ENCODE measurements at regions not wholly inside any gene's neighbourhood (a gene's known extent, or its start where the extent isn't known, plus 50 kb on each side); places are given as distances from the start of the nearest gene placed in this dataset.
"Not testable (repeated sequence)": the region's sequence is repeated elsewhere in the genome, so short reads cannot be mapped to it uniquely, and the experiment has no call there.

GRCh38 chr4:132770776-132771175, 378.3 kb upstream of the PCDH10 start:
- Mint-ChIP-seq H3K27me3 (ENCODE audit: low read depth in 3 of 3) (peaks cover 0 to under 1% (median 0%) of the 10 kb centered on the region in 3 donors), H3K36me3 (peaks cover 0 to 2% (median 0%) of the 10 kb centered on the region in 3 donors), H3K4me3 (no peak overlapping the region), H3K4me1 (no peaks in the 10 kb centered on the region), H3K9me3 (peaks cover 11 to 57% (median 19%) of the 10 kb centered on the region in 6 donors), H3K27ac (no peak overlapping the region)
- no peak for DNase-seq

GRCh38 chr4:132792310-132792709, 356.8 kb upstream of the PCDH10 start:
- no peaks in the 10 kb centered on the region for H3K27me3 Mint-ChIP-seq (ENCODE audit: low read depth in 3 of 3)
- no peak overlapping the region for H3K27ac Mint-ChIP-seq
- H3K4me3 Mint-ChIP-seq: no peak overlapping the region
- no peaks in the 10 kb centered on the region for H3K36me3 Mint-ChIP-seq
- H3K4me1 Mint-ChIP-seq: no peaks in the 10 kb centered on the region
- no peak for DNase-seq
- H3K9me3 Mint-ChIP-seq: peaks cover 4 to 36% (median 18%) of the 10 kb centered on the region in 6 donors

- H3K27ac Mint-ChIP-seq: no peak overlapping the region
- no peak for DNase-seq
- H3K4me3 Mint-ChIP-seq: no peak overlapping the region
- peaks cover 3 to 27% (median 12%) of the 10 kb centered on the region in 6 donors for H3K9me3 Mint-ChIP-seq
- H3K27me3 Mint-ChIP-seq (ENCODE audit: low read depth in 3 of 3): no peaks in the 10 kb centered on the region
- no peaks in the 10 kb centered on the region for H3K4me1 Mint-ChIP-seq
- no peaks in the 10 kb centered on the region for H3K36me3 Mint-ChIP-seq
These were observed 351.2 kb upstream of the PCDH10 start for GRCh38 chr4:132797856-132798255.

- Mint-ChIP-seq H3K4me1 (no peaks in the 10 kb centered on the region), H3K27ac (no peak overlapping the region), H3K36me3 (no peaks in the 10 kb centered on the region), H3K4me3 (no peak overlapping the region), H3K27me3 (ENCODE audit: low read depth in 3 of 3) (no peaks in the 10 kb centered on the region), H3K9me3 (peaks cover 5 to 18% (median 9%) of the 10 kb centered on the region in 6 donors)
- DNase-seq: no peak
These were observed 339.6 kb upstream of the PCDH10 start for GRCh38 chr4:132809298-132810032.

GRCh38 chr4:132813061-132813460, 336.0 kb upstream of the PCDH10 start:
- H3K27ac Mint-ChIP-seq; H3K27me3 Mint-ChIP-seq (ENCODE audit: low read depth in 3 of 3); H3K36me3 Mint-ChIP-seq; DNase-seq; H3K4me1 Mint-ChIP-seq; H3K4me3 Mint-ChIP-seq: not testable (repeated sequence)
- peaks cover 12 to 17% (median 14%) of the 10 kb centered on the region in 6 donors for H3K9me3 Mint-ChIP-seq

- H3K27me3 Mint-ChIP-seq (ENCODE audit: low read depth in 3 of 3): no peaks in the 10 kb centered on the region
- H3K27ac Mint-ChIP-seq: no peak overlapping the region
- peaks cover 6 to 32% (median 14%) of the 10 kb centered on the region in 6 donors for H3K9me3 Mint-ChIP-seq
- no peaks in the 10 kb centered on the region for H3K4me1 Mint-ChIP-seq
- DNase-seq: no peak
- H3K4me3 Mint-ChIP-seq: no peak overlapping the region
- H3K36me3 Mint-ChIP-seq: peaks cover 0 to 3% (median 0%) of the 10 kb centered on the region in 3 donors
These were observed 331.0 kb upstream of the PCDH10 start for GRCh38 chr4:132818091-132818490.

GRCh38 chr4:132823419-132823818, 325.7 kb upstream of the PCDH10 start:
- H3K4me1 Mint-ChIP-seq: no peaks in the 10 kb centered on the region
- H3K27me3 Mint-ChIP-seq (ENCODE audit: low read depth in 3 of 3): no peaks in the 10 kb centered on the region
- H3K4me3 Mint-ChIP-seq: no peak overlapping the region
- H3K9me3 Mint-ChIP-seq: peaks cover 2 to 54% (median 17%) of the 10 kb centered on the region in 6 donors
- H3K27ac Mint-ChIP-seq: no peak overlapping the region
- no peaks in the 10 kb centered on the region for H3K36me3 Mint-ChIP-seq
- no peak for DNase-seq

GRCh38 chr4:132824761-132825160, 324.3 kb upstream of the PCDH10 start:
- peaks cover 2 to 54% (median 18%) of the 10 kb centered on the region in 6 donors for H3K9me3 Mint-ChIP-seq
- no peak overlapping the region for H3K27ac Mint-ChIP-seq
- H3K4me1 Mint-ChIP-seq: no peaks in the 10 kb centered on the region
- no peaks in the 10 kb centered on the region for H3K36me3 Mint-ChIP-seq
- peaks cover 0 to 2% (median 0%) of the 10 kb centered on the region in 3 donors for H3K27me3 Mint-ChIP-seq (ENCODE audit: low read depth in 3 of 3)
- no peak for DNase-seq
- no peak overlapping the region for H3K4me3 Mint-ChIP-seq

GRCh38 chr4:132827522-132827921, 321.6 kb upstream of the PCDH10 start:
- H3K4me1 Mint-ChIP-seq: no peaks in the 10 kb centered on the region
- H3K4me3 Mint-ChIP-seq: no peak overlapping the region
- H3K27ac Mint-ChIP-seq: no peak overlapping the region
- no peak for DNase-seq
- peaks cover 0 to 2% (median 0%) of the 10 kb centered on the region in 3 donors for H3K27me3 Mint-ChIP-seq (ENCODE audit: low read depth in 3 of 3)
- peaks cover 2 to 51% (median 25%) of the 10 kb centered on the region in 6 donors for H3K9me3 Mint-ChIP-seq
- H3K36me3 Mint-ChIP-seq: no peaks in the 10 kb centered on the region

GRCh38 chr4:132838244-132838643, 310.9 kb upstream of the PCDH10 start:
- no peaks in the 10 kb centered on the region for H3K4me1 Mint-ChIP-seq
- no peak for DNase-seq
- peaks cover 0 to 2% (median 0%) of the 10 kb centered on the region in 3 donors for H3K27me3 Mint-ChIP-seq (ENCODE audit: low read depth in 3 of 3)
- H3K9me3 Mint-ChIP-seq: peaks cover 2 to 47% (median 35%) of the 10 kb centered on the region in 6 donors
- H3K27ac Mint-ChIP-seq: no peak overlapping the region
- H3K4me3 Mint-ChIP-seq: no peak overlapping the region
- no peaks in the 10 kb centered on the region for H3K36me3 Mint-ChIP-seq

- peaks cover 0 to 2% (median 0%) of the 10 kb centered on the region in 3 donors for H3K27me3 Mint-ChIP-seq (ENCODE audit: low read depth in 3 of 3)
- DNase-seq: no peak
- peaks cover 2 to 47% (median 41%) of the 10 kb centered on the region in 6 donors for H3K9me3 Mint-ChIP-seq
- H3K36me3 Mint-ChIP-seq: no peaks in the 10 kb centered on the region
- no peak overlapping the region for H3K4me3 Mint-ChIP-seq
- H3K4me1 Mint-ChIP-seq: no peaks in the 10 kb centered on the region
- no peak overlapping the region for H3K27ac Mint-ChIP-seq
These were observed 310.0 kb upstream of the PCDH10 start for GRCh38 chr4:132839070-132839469.

GRCh38 chr4:132859929-132860328, 289.2 kb upstream of the PCDH10 start:
- H3K4me1 Mint-ChIP-seq: no peaks in the 10 kb centered on the region
- H3K4me3 Mint-ChIP-seq: no peak overlapping the region
- H3K9me3 Mint-ChIP-seq: peaks cover 0 to 32% (median 5%) of the 10 kb centered on the region in 6 donors
- DNase-seq: no peak
- H3K36me3 Mint-ChIP-seq: peaks cover 0 to 3% (median 0%) of the 10 kb centered on the region in 3 donors
- H3K27ac Mint-ChIP-seq: no peak overlapping the region
- peaks cover 0 to 1% (median 0%) of the 10 kb centered on the region in 3 donors for H3K27me3 Mint-ChIP-seq (ENCODE audit: low read depth in 3 of 3)

- DNase-seq: no peak
- Mint-ChIP-seq H3K27me3 (ENCODE audit: low read depth in 3 of 3) (peaks cover 0 to 1% (median 0%) of the 10 kb centered on the region in 3 donors), H3K27ac (no peak overlapping the region), H3K4me3 (no peak overlapping the region), H3K9me3 (peaks cover 0 to 31% (median 9%) of the 10 kb centered on the region in 6 donors), H3K36me3 (peaks cover 0 to 3% (median 0%) of the 10 kb centered on the region in 3 donors), H3K4me1 (no peaks in the 10 kb centered on the region)
These were observed 288.1 kb upstream of the PCDH10 start for GRCh38 chr4:132860976-132861375.

GRCh38 chr4:132863619-132864018, 285.5 kb upstream of the PCDH10 start:
- Mint-ChIP-seq H3K4me1 (no peaks in the 10 kb centered on the region), H3K4me3 (no peak overlapping the region), H3K27me3 (ENCODE audit: low read depth in 3 of 3) (no peaks in the 10 kb centered on the region), H3K36me3 (peaks cover 0 to 3% (median 0%) of the 10 kb centered on the region in 3 donors), H3K27ac (no peak overlapping the region), H3K9me3 (peaks cover 5 to 36% (median 11%) of the 10 kb centered on the region in 6 donors)
- no peak for DNase-seq

Measured in immature natural killer cell (primary cell).